ENCODE measurements at regions not wholly inside any gene's neighbourhood (a gene's known extent, or its start where the extent isn't known, plus 50 kb on each side); places are given as distances from the start of the nearest gene placed in this dataset.

GRCh38 chr10:51002469-51002868, 71.8 kb upstream of the PRKG1 start:
- no peak for TF ChIP-seq CTCF (IDR thresholded peaks at IDR 0.05)
- no peak for TF ChIP-seq POLR2A (IDR thresholded peaks at IDR 0.05)
- no peak for TF ChIP-seq POLR2AphosphoS5 (IDR thresholded peaks at IDR 0.05)
- no peak for TF ChIP-seq EP300 (IDR thresholded peaks at IDR 0.05)

All from stomach (tissue), 4 donors.